HT1080 (cell line): ENCODE measurements at regions not wholly inside any gene's neighbourhood (a gene's known extent, or its start where the extent isn't known, plus 50 kb on each side); places are given as distances from the start of the nearest gene placed in this dataset.

Experiments used
- DNase-seq: peaks from one replicate; pipeline ENCODE4 v3.0.0-alpha.2; 2015; ENCODE audit warnings: low read depth

DNA sequence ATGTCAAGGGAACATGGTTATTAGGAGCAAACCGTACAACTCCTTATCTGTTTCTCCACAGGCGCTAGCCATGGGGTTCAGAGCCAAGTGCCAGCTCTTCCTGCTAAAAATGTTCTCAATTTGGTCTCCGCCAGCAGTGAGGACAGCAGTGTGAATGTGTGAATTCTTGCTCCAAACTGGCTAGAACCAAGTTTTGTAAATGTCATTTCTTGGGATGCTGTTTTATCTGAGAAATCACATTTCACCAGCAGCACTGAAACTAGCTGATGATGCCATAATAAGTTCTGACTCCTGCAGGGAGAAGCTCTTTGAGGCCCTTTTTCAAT is 140.6 kb upstream of the LGALSL start:
- DNase-seq: no peak

GRCh38 chr2:64315291-64315960 is 138.5 kb upstream of the LGALSL start:
- no peak for DNase-seq

GRCh38 chr2:64317707-64318475 is 136.1 kb upstream of the LGALSL start:
- DNase-seq: no peak

DNA sequence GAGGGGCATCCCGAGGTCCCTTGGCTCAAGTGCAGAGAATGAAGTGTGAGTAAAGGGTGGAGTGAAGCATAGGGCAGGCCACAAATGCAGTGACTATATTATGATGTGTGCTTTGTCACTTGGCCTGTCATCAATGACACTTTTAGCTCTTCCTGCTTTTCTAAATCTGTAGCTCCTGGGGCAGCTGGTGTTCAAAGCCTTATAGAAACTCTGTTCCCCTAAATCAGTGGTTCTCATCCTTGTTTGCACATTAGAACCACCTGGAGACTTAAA is 135.6 kb upstream of the LGALSL start:
- no peak for DNase-seq

DNA sequence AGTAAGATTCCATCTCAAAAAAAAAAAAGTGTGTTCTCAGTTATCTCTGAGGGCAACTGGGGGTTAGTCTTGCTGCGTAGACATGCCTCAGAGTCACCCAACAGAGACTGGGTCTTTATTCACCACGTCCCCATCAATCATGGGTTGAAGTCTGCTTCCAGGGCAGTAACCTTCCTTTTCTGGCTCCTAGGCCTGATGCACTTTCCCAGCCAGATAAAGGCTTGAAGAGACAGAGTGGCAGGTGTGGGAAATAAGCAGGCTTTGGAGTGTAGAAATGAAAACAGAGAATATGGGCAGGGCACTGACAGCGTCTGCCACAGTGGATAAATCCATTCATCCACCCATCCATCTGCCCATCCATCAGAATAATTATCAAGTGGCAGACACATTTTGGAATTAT is 134.1 kb upstream of the LGALSL start:
- no peak for DNase-seq

DNA sequence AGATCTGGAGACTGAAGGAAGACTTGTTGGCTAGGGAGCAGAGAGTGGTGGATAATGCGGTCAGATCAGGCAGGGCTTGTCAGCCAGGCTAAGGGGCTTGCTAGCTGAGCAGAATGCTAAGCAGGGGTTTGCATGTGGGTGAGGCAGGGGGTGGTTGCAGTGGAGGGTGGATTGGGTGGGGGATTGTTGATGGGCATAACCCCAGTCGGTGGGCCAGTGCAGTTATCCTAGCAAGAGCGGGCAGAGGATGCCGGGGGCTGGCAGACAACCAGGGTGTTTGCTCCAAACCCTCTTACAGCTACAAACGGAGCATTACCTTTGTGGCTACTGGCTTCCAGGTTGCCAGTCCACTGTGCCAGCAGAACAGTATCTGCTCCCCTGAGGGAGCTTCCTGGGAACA is 131.5 kb upstream of the LGALSL start:
- DNase-seq: no peak

DNA sequence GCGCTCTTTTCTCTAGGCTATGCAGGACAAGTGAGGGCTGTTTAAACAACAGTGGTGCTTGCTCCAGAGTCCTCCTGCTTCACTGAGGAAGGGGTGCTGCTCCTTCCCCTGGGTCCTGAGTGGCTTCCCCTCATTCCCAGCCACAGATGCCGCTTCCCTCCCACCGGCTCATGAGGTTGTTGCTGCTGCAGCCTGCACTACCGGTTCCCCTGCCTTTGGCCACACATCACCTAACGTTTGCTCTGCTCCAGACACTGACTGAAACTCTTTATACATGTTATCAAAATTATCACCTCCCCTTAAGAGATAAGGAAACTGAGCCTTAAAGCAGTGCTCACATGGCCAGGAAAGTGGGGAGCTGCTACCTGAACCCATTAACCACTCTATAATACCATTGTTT is 130.8 kb upstream of the LGALSL start:
- DNase-seq: no peak

DNA sequence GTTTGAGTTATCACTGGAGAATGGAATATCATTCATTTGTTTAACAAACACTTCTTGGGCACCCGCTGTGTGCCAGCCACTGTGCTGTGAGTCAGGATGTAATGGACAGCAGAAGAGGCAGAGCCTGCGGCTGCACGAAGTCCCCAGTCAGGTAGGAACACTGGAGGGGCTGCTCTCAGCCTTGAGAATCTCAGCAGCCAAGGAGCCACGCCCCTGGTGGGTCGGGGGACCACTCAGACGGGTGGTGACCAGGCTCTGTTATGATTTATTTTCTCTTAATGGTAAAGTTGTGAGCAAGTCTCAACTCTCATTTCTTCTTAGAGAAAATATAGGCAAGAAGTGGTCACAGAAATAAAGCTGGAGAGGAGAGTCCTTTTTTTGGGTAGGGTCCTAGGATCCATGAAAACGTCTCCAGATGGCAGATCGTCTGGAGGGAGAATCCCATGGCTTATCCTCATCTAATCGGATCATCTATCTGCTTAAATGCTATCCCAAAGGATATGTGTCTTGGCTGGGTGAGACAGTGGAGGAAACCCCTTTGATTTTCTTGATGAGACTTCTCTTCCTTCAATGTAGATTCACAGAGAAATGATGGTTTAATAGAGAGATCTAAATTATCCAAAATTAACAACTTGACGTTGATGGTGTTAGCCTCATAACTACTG is 129.1 kb upstream of the LGALSL start:
- DNase-seq: no peak

GRCh38 chr2:64325477-64325851 is 128.5 kb upstream of the LGALSL start:
- no peak for DNase-seq

DNA sequence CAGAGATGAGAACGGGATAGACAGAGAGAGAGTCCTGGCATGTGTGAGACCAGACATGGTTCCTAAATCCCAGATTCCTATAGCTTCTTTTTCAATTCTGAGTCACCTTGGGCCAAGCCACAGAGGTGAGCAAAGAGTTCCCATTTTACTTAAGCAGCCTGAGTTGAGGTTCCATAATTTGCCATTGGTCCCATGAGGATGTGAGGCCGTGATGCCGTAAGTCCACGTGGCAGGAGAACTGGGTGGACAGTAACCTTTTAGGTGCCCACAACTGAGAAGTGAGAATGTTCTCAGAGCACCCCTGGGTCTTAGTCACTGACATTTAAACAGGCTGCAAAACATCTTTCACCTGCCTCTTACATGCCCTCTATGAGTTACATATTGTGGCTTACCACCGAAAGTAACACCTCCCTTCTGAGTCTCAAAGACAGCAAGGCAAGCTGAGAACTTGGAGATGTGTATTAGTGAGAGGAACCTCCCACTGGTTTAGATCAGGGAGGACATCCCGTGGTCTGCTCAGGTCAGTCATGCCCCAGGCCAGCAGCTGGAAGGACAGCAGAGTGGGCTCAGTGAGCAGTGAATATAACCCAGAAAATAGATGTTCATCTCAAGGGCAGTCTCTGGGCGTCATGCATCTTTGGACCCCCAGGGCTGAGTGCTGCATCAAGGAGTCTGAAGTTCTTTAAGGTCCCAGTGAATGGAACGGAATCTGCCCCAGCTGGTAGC is 127.9 kb upstream of the LGALSL start:
- DNase-seq: no peak

DNA sequence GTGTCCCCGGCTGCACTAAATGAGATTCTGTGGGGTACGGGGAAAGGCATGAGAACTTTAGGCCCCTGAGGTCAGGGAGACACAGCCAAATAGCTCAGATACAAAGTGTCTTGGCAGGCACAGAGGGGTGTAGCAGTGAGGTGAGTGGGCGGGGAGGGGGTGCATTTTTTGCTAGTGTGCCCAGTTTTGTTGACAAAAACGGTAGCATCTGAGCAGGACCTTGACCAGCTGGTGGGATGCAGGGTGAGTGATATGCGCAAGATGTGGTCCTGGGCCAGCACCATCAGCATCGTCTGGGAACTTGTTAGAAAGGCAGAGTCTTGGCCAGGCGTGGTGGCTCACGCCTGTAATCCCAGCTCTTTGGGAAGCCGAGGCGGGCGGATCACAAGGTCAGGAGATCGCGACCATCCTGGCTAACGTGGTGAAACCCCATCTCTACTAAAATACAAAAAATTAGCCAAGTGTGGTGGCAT is 127.3 kb upstream of the LGALSL start:
- no peak for DNase-seq

DNA sequence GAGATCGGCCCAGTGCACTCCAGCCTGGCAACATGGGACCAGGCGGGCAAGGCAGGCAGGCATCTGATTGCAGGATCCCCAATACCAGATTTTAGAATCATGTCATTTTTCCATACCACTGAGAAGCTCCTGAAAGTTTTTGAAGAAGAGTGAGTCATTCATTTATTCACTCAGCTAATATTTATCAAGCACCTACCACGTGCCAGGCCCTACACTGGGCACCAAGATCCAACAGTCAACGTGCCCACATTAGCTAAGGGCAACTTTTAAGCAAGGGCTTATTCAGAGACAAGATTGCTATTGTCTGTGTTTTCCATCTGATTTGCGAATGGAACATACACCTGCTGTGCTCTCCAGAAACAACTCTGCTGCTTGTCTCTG is 126.8 kb upstream of the LGALSL start:
- DNase-seq: peak; percentile 17

DNA sequence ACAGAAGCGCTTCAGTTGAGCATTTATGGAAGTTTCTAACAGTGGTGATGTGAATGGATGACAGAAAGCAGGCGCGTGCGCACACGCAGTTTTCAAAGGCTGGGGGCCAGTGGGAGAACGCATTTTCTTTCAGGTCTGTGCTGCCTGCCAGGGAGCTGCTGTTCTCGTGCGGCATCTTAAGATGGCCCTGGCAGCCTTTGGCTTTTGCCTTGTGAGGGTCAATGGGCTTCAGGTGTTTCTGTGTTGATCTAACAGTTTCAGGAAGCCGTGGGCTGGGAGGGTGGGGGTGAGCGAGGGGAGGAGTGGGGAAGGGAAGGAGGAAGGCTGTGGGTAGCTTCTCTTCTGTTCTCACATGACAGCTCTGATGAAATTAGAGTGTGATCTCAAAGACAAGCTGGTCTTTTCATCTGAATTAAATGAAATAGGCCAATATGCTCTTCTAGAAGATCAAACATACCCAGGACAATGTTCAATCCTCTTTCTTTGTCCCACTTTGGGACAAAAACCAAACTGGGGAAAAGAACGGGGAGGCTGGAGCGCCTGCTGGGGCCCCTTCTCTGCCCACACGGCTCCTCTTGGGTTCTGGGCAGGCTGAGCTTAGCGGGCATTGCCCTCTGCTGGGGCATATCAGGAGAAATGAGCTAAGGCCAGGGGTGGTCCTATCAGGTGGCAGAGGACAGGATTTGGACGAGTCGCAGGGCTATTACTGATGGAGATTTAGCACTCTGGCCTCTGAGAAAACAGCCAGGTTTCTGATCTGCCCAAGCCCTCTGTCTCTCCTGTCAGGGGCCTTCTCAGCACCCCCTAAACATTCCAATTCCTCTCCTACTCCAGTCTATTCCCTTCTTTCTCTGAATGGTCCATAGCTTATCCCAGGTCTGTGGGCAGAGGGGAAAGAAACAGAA is 126.2 kb upstream of the LGALSL start:
- peak; percentile 24 for DNase-seq

GRCh38 chr2:64328415-64328722 is 125.6 kb upstream of the LGALSL start:
- DNase-seq: no peak

- DNase-seq: no peak
These were observed 125.2 kb upstream of the LGALSL start for GRCh38 chr2:64328756-64329155.

DNA sequence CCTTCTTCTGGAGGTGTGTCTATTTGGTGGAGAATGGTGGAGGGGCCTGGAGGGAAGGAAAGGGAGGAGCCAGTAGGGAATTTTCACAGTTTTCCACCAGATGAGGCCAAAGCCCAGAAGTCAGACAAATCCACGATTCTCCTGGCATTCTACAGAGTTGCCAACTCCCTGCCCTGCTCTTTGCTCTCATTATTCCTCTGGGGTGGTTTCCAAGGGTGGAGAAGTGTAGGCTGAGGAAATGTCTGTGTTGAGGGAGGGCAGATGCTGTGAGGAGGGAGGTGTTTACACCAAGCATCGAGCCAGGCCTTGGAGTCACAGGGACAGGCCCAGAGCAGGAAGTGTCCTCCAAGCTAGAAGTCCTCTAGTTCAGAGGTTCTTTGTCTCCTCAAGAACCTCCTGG is 124.1 kb upstream of the LGALSL start:
- no peak for DNase-seq

- peak; percentile 65 for DNase-seq
These were observed 123.5 kb upstream of the LGALSL start for GRCh38 chr2:64330281-64331113.

DNA sequence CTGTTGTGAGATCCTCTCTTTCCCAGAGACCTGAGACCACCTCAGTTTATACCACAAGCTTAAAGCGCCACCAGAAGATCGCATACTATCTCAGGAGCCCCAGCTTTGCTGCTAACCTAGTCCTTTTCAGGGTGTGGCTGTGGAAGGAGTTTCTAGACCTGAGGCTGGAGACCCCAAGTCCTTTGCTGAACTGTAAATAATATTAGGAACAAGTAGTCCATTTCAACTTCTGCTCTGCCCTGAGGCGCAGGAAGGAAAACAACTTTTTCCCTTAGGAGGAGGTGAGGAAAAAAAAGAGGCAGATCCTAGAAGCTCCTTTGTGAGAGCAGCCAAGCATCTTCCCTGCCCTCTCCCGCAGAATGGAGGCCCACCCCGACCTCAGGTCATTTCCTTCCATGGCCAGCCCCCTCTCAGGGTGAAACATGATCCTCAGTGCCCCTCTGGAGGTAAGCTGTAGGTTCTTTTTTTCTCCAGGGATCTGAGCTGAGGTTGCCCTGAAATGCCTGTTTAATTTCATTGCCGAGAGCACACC is 122.8 kb upstream of the LGALSL start:
- DNase-seq: no peak

- no peak for DNase-seq
These were observed 121.9 kb upstream of the LGALSL start for GRCh38 chr2:64331849-64332699.
